HG03064 (cell line): ENCODE measurements at regions not wholly inside any gene's neighbourhood (a gene's known extent, or its start where the extent isn't known, plus 50 kb on each side); places are given as distances from the start of the nearest gene placed in this dataset.
"Not testable (repeated sequence)": the region's sequence is repeated elsewhere in the genome, so short reads cannot be mapped to it uniquely, and the experiment has no call there.

ENCODE experiments used
- ATAC-seq: cut with Tn5 transposase; IDR thresholded peaks from one replicate; pipeline ENCODE4 v1.9.1; 2021; ENCODE audit warnings: low read depth; ENCODE audit not compliant: unreplicated experiment

DNA sequence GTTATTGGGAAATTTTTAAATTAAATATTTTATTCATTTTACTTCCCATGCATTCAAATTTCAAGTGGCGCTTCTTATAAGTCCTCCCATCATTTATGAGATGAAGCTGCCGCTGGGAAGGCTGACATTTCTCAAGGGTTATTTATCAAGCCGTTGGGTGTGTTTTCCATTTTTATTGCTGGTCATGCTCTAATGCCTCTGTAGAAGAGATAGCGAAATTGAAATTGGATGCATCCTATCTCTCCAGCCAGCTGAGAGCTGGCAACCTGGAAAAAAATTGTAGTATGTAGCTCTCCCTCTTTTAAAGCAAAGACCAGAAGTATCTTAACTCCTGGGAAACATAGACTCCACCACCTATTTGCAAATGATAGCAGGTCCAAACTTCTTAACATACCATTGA is 135.9 kb downstream of the C6orf118 start:
- no peak for ATAC-seq

- ATAC-seq, result no peak
Measured at GRCh38 chr6:165167861-165168260, 141.5 kb downstream of the C6orf118 start.

DNA sequence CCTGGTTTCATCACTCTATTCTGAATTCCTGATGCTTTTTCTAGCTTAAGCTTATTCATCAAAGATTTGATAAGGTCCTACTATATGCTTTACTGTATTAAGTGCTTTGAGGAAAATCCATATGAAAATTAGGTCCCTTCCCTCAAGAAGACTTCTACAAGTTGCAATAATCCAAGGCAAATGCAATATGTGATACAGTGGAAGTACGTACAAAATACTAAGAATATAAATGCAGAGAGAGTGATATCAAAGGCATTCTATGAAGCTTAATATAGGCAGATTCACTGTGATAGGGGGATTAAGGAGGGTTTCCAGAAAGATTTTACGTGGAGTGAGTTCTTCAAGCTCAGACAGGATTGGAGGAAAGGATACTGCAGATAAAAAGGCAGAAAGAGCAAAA is 142.1 kb downstream of the C6orf118 start:
- no peak for ATAC-seq

DNA sequence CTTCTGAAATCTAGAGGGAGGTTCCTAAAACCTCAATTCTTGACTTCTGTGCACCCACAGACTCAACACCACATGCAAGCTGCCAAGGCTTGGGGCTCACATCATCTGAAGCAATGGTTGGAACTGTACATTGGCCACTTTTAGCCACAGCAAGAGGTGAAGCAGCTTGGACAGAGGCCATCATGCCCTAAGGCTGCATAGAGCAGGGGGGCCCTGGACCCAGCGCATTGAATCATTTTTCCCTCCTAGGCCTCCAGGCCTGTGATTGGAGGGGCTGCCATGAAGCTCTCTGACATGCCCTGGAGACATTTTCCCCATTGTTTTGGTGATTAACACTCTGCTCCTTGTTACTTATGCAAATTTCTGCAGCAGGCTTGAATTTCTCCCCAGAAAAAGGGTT is 145.9 kb downstream of the C6orf118 start:
- ATAC-seq, result no peak

DNA sequence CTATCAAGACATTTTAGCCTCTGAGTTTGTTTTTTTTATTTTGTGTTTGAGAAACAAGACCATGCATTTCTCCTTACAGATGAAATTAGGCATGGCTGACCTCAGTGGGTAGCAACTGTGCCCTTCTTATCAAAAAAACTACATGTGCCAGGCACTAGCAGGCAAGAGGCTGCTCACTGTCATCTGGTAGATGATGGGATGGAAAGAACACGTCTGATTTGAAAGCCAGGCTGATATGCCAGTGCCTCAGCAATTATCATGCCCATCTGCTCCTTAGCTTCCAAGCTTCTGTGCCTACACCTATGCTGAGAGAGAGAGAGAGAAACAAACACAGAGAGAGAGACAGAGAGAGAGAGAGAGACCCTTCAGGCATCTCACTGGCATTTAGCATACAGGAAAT is 149.9 kb downstream of the C6orf118 start:
- ATAC-seq, result no peak

GRCh38 chr6:165146456-165146855 is 162.9 kb downstream of the C6orf118 start:
- no peak for ATAC-seq

DNA sequence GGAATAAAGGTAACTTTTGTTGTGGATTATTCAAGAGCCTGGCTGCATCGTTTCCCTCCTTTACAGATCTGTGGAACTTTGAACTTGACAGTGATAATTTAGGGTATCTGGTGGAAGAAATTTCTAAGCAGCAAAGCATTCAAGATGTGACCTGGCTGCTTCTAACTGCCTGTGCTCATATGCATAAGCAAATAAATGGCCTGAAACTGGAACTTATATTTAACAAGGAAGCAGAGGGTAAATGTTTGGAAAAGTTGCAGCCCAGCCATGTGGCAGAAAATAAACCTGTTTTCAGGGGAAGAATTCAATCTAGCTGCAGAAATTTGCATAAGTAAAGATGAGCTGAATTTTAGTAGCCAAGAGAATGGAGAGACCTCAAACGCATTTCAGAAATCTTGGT is 173.5 kb downstream of the C6orf118 start:
- ATAC-seq, result no peak

- ATAC-seq, result no peak
Measured at GRCh38 chr6:165129086-165129485, 180.3 kb downstream of the C6orf118 start.

GRCh38 chr6:165127743-165128142 is 181.7 kb downstream of the C6orf118 start:
- ATAC-seq, result not testable (repeated sequence)

GRCh38 chr6:165124681-165125080 is 184.7 kb downstream of the C6orf118 start:
- ATAC-seq, result not testable (repeated sequence)

GRCh38 chr6:165119231-165120020 is 190.0 kb downstream of the C6orf118 start:
- no peak for ATAC-seq

GRCh38 chr6:165118736-165119135 is 190.7 kb downstream of the C6orf118 start:
- ATAC-seq, result no peak

DNA sequence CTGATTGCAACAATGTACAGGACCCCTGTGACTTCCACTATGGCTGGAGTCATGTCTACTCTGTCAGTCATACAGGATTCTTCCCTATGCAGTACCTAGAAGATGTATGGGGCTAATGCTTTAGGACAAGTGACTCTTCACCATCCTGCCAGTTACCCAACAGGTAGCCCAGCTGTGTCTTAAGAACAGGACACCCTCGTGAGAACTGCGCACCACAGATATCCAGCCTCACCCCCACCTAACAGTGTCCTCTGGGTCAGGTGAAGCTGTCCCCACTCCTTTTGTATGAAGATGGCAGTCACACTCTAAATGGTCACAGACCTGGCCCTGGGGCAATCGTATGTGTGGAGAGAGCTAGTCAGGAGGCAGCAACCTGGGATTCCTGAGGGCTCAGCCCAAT is 191.6 kb downstream of the C6orf118 start:
- ATAC-seq, result no peak

- ATAC-seq, result no peak
Measured at GRCh38 chr6:165117121-165117520, 192.3 kb downstream of the C6orf118 start.

DNA sequence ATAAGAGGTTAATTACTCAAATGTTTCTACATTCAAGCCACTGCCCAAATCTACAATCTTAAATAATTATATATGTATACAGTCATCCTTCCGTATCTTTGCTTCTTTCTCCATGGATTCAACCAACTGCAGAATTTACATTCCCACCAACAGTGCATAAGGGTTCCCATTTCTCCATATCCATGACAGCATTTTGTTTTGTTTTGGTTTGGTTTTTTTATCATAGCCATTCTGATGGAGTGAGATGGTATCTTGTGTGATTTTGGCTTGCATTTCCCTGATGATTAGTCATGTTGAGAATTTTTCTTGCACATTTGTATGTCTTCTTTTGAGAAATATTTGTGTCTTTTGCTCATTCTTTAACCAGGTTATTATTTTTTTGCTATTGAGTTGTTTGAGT is 198.5 kb downstream of the C6orf118 start:
- no peak for ATAC-seq

DNA sequence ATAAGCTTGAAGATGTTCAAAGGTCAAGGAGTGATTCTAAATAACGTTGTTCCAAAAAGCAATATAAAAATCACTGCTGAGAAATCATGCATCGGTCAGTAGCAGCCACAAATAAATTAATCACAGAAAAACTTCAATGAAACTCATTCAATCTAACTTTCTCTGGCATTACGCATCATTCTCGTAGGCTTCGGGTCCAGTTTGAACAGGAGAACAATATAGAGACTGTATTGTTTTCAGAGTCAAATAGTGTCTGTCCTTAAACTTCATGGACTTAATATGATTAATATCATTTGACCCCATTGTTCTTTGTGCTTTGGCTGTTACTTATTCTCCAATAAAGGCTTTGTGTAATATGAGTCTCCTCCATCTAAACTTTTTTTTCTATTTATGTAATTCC is 200.4 kb downstream of the C6orf118 start:
- ATAC-seq, result no peak

DNA sequence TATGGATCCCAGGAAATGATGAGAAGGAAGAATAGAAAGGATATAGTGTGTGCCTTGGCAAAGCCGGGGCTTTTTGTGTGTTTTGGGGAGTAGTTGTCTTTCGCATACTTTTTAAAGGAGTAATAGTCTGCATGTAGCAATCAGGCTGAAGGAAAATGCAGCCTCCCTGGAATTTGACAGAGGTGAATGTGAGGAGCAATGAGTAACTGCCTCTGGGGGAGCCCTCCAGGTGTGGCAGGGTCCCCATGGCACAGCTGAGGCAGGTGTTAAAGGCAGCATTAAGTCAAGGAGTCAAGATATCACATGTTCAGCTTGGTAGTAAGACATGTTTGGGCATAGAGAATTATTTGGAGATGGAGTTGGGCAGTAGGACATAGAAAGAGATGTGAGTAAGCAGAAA is 203.1 kb downstream of the C6orf118 start:
- ATAC-seq, result no peak

DNA sequence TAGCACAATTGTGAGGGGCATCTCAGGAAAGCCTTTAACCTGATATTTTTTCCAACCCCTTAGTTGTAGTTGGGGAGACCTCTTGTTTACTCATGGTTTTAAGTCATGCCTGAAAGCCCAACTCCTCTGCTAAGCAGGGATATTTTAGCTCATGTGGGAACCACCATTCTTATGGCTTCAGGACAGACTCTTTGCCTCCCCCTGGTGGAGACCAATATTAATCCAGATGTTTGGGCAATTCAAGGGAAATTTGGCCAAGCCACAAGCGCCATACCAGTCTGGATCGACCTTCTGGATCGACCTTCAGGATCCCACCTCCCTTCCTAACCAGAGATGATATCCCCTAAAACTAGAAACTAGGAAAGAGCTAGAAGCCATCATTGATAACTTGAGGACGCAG is 211.2 kb downstream of the C6orf118 start:
- no peak for ATAC-seq

DNA sequence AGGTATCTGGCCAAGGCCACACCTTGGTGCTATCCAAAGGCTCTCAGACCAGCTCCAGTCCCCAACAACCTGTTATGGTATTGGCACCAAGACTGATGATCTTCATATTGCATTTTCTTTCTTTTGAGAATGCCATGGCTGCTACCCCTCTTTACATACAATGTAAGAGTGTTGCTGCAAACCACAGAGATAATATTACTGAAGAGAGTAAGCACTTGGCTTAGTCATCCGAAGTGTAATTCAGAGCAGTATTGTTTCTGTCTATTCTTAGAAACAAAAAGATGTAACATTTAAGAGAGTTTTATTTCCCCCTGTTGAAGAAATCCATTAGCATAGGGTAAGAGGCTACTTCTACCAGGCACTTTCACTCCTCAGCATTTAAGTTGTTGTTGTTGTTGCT is 212.5 kb downstream of the C6orf118 start:
- no peak for ATAC-seq

GRCh38 chr6:165096209-165096608 is 213.2 kb downstream of the C6orf118 start:
- no peak for ATAC-seq

DNA sequence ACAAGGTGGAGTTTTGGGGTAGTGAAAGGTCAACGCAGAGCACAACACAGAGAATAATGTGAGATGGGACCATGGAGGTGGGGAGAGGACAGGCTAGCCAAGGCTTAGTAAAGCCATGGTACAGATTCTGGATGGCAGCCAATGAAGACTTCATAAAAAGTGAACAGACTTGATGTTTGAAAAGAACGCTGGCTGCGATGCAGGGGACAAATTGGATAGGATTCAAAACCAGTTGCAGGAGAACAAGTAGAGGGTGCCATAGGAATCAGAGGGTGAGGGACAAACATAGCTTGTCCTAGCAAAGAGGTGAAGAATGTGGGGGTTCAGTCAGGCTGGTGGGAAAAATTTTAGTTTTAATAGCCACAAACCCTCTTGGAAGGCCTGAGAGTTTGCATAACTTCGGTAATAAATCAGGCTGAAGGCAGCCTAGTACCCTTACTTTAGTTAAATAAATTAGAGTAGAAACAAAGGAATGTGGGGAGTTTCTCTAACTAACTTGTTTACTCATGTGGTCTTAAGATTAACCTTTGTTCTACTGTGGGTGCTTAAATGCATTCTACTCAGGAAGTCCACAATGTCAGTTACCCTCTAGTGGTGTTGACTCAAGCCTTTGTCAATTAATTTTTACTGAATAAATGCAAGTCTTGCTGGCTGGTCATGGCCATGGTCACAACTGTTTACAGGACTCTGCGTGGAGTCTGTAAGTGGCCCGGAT is 216.4 kb downstream of the C6orf118 start:
- ATAC-seq, result no peak

DNA sequence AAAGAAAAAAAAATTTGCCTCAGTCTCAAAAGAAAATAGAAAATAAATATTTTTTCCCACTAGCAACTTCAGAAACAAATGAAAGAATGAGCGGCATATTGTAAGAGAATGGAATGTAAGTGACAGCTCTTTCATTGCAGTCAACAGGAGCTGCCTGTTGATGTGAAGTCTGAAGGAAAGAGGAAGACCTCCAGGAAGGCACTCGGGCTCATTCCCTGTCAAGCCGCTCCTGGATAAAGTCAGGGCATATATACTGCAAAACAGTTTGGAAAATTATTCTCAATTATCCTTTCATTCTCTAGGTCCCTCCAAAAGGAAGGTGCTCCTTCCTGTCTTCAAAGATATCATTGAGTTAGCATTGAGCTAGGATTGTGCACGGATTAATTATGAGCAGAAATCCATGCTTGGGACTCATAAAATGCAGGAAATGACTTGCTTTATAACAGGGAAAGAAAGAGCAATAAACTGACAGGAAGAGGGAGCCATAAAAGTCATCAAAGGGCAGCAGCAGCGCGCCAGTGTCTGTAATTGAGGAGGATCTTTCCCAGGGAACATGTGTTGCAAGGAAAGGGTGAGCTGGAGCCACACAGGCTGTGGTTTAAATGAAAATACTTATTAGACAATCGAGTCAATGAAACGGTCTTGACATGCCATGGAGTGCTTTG is 218.2 kb downstream of the C6orf118 start:
- ATAC-seq, result no peak
